Astrocyte of the cerebellum (primary cell): ENCODE measurements at regions not wholly inside any gene's neighbourhood (a gene's known extent, or its start where the extent isn't known, plus 50 kb on each side); places are given as distances from the start of the nearest gene placed in this dataset.

Experiments
- DNase-seq: peaks from one replicate; pipeline ENCODE4 v3.0.0-alpha.2; 2011; ENCODE audit warnings: low read depth
- H3K4me3 ChIP-seq: 2 replicates; pipeline ENCODE4 v1.5.1; 2011; ENCODE audit warnings: mild to moderate bottlenecking, low read depth, low read length, moderate library complexity
- CTCF ChIP-seq: IDR thresholded peaks from 2 replicates; pipeline ENCODE4 v1.5.1; 2012; ENCODE audit warnings: low read length, low read depth, moderate library complexity, mild to moderate bottlenecking; ENCODE audit errors: missing control alignments
- in situ Hi-C: cut with HindIII; loops from 2 replicates; pipeline ENCODE4 v1.10.0; 2017; ENCODE audit warnings: low sequenced_read_pairs

GRCh38 chr4:126338548-126338947, 1023.8 kb downstream of the FAT4 start:
- H3K4me3 ChIP-seq: no peak overlapping the region
- in situ Hi-C loops: no loop called here
- TF ChIP-seq CTCF: no peak

DNA sequence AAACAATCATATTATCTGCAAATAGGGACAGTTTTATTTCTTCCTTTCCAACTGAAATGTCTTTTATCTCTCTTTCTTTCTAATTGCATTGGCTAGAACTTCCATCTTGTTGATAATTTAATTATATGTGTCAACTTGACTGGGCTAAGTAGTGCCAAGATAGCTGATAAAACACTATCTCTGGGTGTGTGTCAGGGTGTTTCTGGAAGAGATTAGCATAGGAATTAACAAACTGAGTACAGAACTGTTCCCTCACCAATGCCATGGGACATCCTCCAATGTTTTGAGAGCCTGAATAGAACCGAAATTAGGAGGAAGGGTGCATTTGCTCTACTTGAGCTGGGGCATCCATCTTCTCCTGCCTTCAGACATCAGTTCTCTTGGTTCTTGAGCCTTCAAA, 1027.2 kb downstream of the FAT4 start:
- in situ Hi-C loops: no loop called here
- no peak for TF ChIP-seq CTCF
- no peak overlapping the region for H3K4me3 ChIP-seq
- DNase-seq: no peak

More at GRCh38 chr4:126338548-126338947, 1023.8 kb downstream of the FAT4 start:
- no peak for DNase-seq

- TF ChIP-seq CTCF: no peak
- in situ Hi-C loops: no loop called here
- no peak for DNase-seq
- no peak overlapping the region for H3K4me3 ChIP-seq
These were observed 1029.7 kb downstream of the FAT4 start for GRCh38 chr4:126344472-126344871.

GRCh38 chr4:126346654-126347053, 1031.9 kb downstream of the FAT4 start:
- no peak for DNase-seq
- TF ChIP-seq CTCF: no peak
- in situ Hi-C loops: no loop called here
- no peak overlapping the region for H3K4me3 ChIP-seq

DNA sequence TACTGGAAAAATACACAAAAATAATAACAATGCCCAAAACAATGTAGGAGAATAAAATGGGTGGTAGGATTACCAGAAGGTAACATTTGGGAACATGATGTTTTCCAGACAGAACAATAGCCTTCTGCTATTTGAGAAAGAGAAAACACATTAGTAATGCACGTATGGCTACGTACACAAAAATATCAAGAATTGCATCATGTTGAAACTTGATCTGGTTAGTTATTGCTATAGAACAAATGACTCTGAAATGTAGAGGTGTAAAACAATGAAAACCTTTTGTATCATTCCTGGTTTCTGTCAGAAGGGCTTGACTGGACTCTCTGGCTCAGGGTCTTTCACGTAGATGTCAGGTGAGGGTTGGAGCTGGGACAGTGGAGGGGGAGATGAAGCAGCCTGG, 1040.0 kb downstream of the FAT4 start:
- no peak for DNase-seq
- no peak for TF ChIP-seq CTCF
- no peak overlapping the region for H3K4me3 ChIP-seq
- in situ Hi-C loops: no loop called here

DNA sequence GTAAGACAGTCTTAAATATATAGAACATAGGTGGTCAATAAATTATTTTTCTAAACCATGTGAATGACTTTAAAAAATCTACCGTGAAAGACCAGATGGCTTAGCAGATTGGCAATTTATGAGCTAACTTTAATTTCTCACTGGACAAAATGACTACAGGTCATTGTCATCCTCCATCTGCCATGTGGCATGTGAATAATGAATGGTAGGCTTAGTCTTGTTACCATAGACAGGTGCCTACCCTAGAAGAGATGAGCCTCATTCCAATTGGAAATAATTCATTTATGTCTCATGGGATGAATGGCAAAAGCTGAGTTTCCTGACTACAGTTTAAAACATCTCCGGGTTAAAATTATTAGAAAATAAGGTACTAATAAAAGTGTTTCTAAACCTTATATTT, 1043.3 kb downstream of the FAT4 start:
- TF ChIP-seq CTCF: no peak

DNA sequence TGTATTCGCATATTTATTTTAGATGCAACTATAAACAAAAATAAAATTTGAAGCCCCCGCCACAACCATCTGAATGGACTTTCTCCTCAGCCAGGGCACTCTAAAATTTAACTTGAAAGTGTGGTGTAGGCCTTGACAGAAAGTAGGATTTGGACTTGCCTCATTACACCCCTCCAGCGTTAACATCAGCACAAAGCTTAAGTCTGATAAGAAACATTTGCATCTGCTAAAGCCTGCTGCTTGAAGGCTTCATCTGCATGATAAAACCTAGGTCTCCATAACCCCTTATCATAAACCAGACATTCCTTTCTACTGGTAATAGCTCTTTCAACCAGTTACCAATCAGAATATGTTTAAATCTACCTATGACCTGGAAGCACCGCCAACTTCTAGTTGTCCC, 1046.5 kb downstream of the FAT4 start:
- in situ Hi-C loops: no loop called here
- no peak for DNase-seq
- TF ChIP-seq CTCF: no peak
- no peak overlapping the region for H3K4me3 ChIP-seq

More for the DNA sequence above, 1043.3 kb downstream of the FAT4 start:
- no peak for DNase-seq
- H3K4me3 ChIP-seq: no peak overlapping the region
- in situ Hi-C loops: no loop called here
